Breast epithelium (tissue), 3 donors: ENCODE measurements at regions not wholly inside any gene's neighbourhood (a gene's known extent, or its start where the extent isn't known, plus 50 kb on each side); places are given as distances from the start of the nearest gene placed in this dataset.

Experiments used
- POLR2A ChIP-seq: fragments of 450-650 bp; IDR thresholded peaks from one replicate; pipeline ENCODE4 v1.6.1; 2016; ENCODE audit warnings: antibody characterized with exemption, mild to moderate bottlenecking, moderate library complexity
- POLR2AphosphoS5 ChIP-seq, 3 donors: sonication (generic); formaldehyde crosslinking; IDR thresholded peaks; one replicate each; pipeline ENCODE4 v1.6.1; 2017; ENCODE audit warnings: antibody characterized with exemption in 3 of 3
- TF ChIP-seq, protein P1 (sequence below), 3 donors: fragments of 450-650 bp; IDR thresholded peaks; one replicate each; pipeline ENCODE4 v1.5.1; 2016 to 2017; ENCODE audit warnings: antibody characterized with exemption in 3 of 3, mild to moderate bottlenecking in 3 of 3, moderate library complexity in 3 of 3

DNA sequence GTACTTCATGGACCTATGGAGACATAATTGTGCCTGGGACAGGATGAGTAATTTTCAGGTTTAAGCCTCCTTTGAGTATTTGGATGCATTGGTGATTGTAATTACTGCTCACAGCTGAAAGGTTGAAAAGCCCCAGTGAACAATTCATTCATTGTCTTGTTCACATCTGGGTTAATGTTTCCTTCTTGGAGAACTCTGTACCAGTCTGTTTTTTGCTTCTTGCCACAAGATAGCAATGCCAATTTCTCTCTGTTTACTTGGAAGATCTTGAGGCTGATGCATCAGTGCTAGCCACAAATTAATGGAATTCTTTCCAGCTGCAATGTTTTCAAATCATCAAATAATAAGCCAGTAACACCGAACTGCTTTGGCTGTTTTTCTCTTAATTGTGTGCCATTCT, 207.8 kb downstream of the BMP2 start:
- TF ChIP-seq, protein P1, sequence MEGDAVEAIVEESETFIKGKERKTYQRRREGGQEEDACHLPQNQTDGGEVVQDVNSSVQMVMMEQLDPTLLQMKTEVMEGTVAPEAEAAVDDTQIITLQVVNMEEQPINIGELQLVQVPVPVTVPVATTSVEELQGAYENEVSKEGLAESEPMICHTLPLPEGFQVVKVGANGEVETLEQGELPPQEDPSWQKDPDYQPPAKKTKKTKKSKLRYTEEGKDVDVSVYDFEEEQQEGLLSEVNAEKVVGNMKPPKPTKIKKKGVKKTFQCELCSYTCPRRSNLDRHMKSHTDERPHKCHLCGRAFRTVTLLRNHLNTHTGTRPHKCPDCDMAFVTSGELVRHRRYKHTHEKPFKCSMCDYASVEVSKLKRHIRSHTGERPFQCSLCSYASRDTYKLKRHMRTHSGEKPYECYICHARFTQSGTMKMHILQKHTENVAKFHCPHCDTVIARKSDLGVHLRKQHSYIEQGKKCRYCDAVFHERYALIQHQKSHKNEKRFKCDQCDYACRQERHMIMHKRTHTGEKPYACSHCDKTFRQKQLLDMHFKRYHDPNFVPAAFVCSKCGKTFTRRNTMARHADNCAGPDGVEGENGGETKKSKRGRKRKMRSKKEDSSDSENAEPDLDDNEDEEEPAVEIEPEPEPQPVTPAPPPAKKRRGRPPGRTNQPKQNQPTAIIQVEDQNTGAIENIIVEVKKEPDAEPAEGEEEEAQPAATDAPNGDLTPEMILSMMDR (IDR thresholded peaks at IDR 0.05), result no peak
- no peak for TF ChIP-seq POLR2A
- TF ChIP-seq POLR2AphosphoS5 (IDR thresholded peaks at IDR 0.05), result no peak
